Neuronal stem cell (in vitro differentiated cells): ENCODE measurements at regions not wholly inside any gene's neighbourhood (a gene's known extent, or its start where the extent isn't known, plus 50 kb on each side); places are given as distances from the start of the nearest gene placed in this dataset.
A peak's percentile ranks its signal among the peaks of the same experiment; 100 is the strongest.

Experiments used
- DNase-seq: peaks from one replicate; pipeline ENCODE4 v3.0.0-alpha.2; 2013; ENCODE audit warnings: low spot score
- H2AFZ ChIP-seq: one replicate; pipeline ENCODE4 v1.6.1; 2013; ENCODE audit warnings: mild to moderate bottlenecking, low read length, inconsistent platforms
- H2AK5ac ChIP-seq: 2 replicates; pipeline ENCODE4 v1.6.1; 2013; ENCODE audit warnings: low read depth, mild to moderate bottlenecking, inconsistent platforms, low read length, moderate library complexity, mixed read lengths
- H2BK120ac ChIP-seq: 2 replicates; pipeline ENCODE4 v1.6.1; 2013; ENCODE audit warnings: low read depth, mild to moderate bottlenecking, inconsistent platforms, low read length, moderate library complexity, mixed read lengths
- H2BK12ac ChIP-seq: one replicate; pipeline ENCODE4 v1.6.1; 2013; ENCODE audit warnings: low read length, inconsistent platforms
- H2BK15ac ChIP-seq: 2 replicates; pipeline ENCODE4 v1.6.1; 2013; ENCODE audit warnings: mild to moderate bottlenecking, low read length, inconsistent platforms, mixed read lengths
- H2BK5ac ChIP-seq: one replicate; pipeline ENCODE4 v1.6.1; 2013; ENCODE audit warnings: inconsistent platforms, mild to moderate bottlenecking, low read length, moderate library complexity
- H3K14ac ChIP-seq: one replicate; pipeline ENCODE4 v1.6.1; 2013; ENCODE audit warnings: low read length, inconsistent platforms
- H3K18ac ChIP-seq: 2 replicates; pipeline ENCODE4 v1.6.1; 2013; ENCODE audit warnings: low read length, inconsistent platforms
- H3K23ac ChIP-seq: 2 replicates; pipeline ENCODE4 v1.6.1; 2013; ENCODE audit warnings: low read depth, mild to moderate bottlenecking, mixed read lengths, low read length, inconsistent platforms; ENCODE audit not compliant: poor library complexity
- H3K27ac ChIP-seq: replicated peaks from 3 replicates; pipeline ENCODE4 v1.5.1; 2013; ENCODE audit warnings: low read length, inconsistent platforms
- H3K27me3 ChIP-seq, 3 experiments: 2 replicates each; pipeline ENCODE4 v1.6.1; 2013; ENCODE audit warnings: low read length in 3 of 3, mild to moderate bottlenecking in 2 of 3, inconsistent platforms in 1 of 3, low read depth in 1 of 3, mixed read lengths in 1 of 3, moderate library complexity in 1 of 3; ENCODE audit not compliant: control insufficient read depth in 3 of 3, insufficient read depth in 3 of 3
- H3K36me3 ChIP-seq, 2 donors: replicated peaks in 1 of 2; 2 replicates each; pipeline ENCODE4 v1.6.1; 2013; ENCODE audit warnings: low read length in 2 of 2; ENCODE audit not compliant: control insufficient read depth in 2 of 2, insufficient read depth in 2 of 2
- H3K4ac ChIP-seq: 2 replicates; pipeline ENCODE4 v1.6.1; 2013; ENCODE audit warnings: inconsistent platforms, mild to moderate bottlenecking, low read length, moderate library complexity
- H3K4me1 ChIP-seq, 2 donors: 1 replicate in 1 of 2; 2 replicates in 1 of 2; pipeline ENCODE4 v1.6.1; 2013; ENCODE audit warnings: low read length in 2 of 2, low read depth in 1 of 2; ENCODE audit not compliant: control insufficient read depth in 2 of 2, insufficient read depth in 1 of 2
- H3K4me2 ChIP-seq: one replicate; pipeline ENCODE4 v1.6.1; 2013; ENCODE audit warnings: mild to moderate bottlenecking, low read length, inconsistent platforms; ENCODE audit not compliant: insufficient read depth, poor library complexity, severe bottlenecking
- H3K4me3 ChIP-seq, 2 donors: 2 replicates each; pipeline ENCODE4 v1.5.1; 2013; ENCODE audit warnings: low read length in 2 of 2, mild to moderate bottlenecking in 2 of 2, inconsistent platforms in 1 of 2, moderate library complexity in 1 of 2
- H3K79me1 ChIP-seq: one replicate; pipeline ENCODE4 v1.6.1; 2013; ENCODE audit warnings: low read depth, mild to moderate bottlenecking, inconsistent platforms, low read length, moderate library complexity
- H3K9ac ChIP-seq: one replicate; pipeline ENCODE4 v1.6.1; 2013; ENCODE audit warnings: mild to moderate bottlenecking, low read depth, low read length, inconsistent platforms; ENCODE audit not compliant: poor library complexity
- H3K9me3 ChIP-seq, 2 donors: replicated peaks in 1 of 2; 2 replicates each; pipeline versions ENCODE3 to v1.6.1; 2013; ENCODE audit warnings: low read length in 2 of 2, mild to moderate bottlenecking in 2 of 2, inconsistent platforms in 1 of 2, low read depth in 1 of 2, mixed read lengths in 1 of 2, moderate library complexity in 1 of 2; ENCODE audit not compliant: control insufficient read depth in 2 of 2, insufficient read depth in 1 of 2
- H4K8ac ChIP-seq: one replicate; pipeline ENCODE4 v1.6.1; 2013; ENCODE audit warnings: low read depth, mild to moderate bottlenecking, inconsistent platforms, low read length, moderate library complexity
- H4K91ac ChIP-seq: one replicate; pipeline ENCODE4 v1.6.1; 2013; ENCODE audit warnings: low read length, low read depth, mild to moderate bottlenecking, inconsistent platforms; ENCODE audit not compliant: poor library complexity
- WGBS, 2 donors: extraction: QIAGEN DNeasy Blood & Tissue Kit; methylation state at CpG; one replicate each; pipeline ENCODE4 v1.1.7; 2013; ENCODE audit warnings: missing lambda C conversion rate in 2 of 2, mixed read lengths in 1 of 2; ENCODE audit not compliant: insufficient read length in 2 of 2, insufficient replicate concordance in 1 of 2; ENCODE audit errors: extremely low coverage in 2 of 2; 5-methylcytosine and 5-hydroxymethylcytosine counted together

DNA sequence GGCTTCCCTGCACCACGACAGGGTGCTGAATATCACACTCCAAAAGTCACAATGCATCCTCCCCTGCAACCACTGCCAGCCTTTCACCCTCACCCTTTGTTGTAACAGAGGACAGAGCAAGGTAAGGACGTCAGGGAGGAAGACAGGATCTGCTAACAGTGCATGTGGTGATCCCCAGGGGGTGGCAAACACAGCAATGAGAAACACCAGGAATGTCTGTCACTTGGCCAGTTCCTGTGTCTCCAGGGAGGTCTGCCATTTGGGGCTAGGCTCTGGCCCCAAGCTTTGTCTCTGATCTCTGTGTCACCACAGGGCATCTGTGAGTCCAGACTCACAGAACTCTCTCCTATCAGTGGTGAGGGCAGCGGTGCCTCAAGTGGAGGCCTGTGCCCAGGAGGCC is 54.3 kb upstream of the SLC24A5 start:
- H3K9ac ChIP-seq: no peak overlapping the region
- no peak overlapping the region for H3K4me3 ChIP-seq
- H3K18ac ChIP-seq: peak overlapping the region; percentile 69
- H3K14ac ChIP-seq: no peak overlapping the region
- WGBS, 2 donors: no CpG with 5 or more reads among the region's 3 CpGs
- H2BK12ac ChIP-seq: peak overlapping the region; percentile 48
- H2BK5ac ChIP-seq: no peak overlapping the region
- peaks cover 0 to 2% of the 10 kb centered on the region in 2 donors for H3K9me3 ChIP-seq
- no peak overlapping the region for H4K8ac ChIP-seq
- DNase-seq: no peak
- H3K4me2 ChIP-seq: no peak overlapping the region
- no peak overlapping the region for H3K27ac ChIP-seq
- H3K4ac ChIP-seq: no peak overlapping the region
- H4K91ac ChIP-seq: no peak overlapping the region
- peaks cover 0 to 3% (median 0%) of the 10 kb centered on the region in 3 experiments for H3K27me3 ChIP-seq
- H2AK5ac ChIP-seq: peak overlapping the region; percentile 22
- H3K79me1 ChIP-seq: no peaks in the 10 kb centered on the region
- no peaks in the 10 kb centered on the region for H3K36me3 ChIP-seq
- peak overlapping the region; percentile 79 for H2BK15ac ChIP-seq
- H2AFZ ChIP-seq: no peak overlapping the region
- peaks cover 0 to 10% of the 10 kb centered on the region in 2 donors for H3K4me1 ChIP-seq
- no peak overlapping the region for H2BK120ac ChIP-seq
- no peak overlapping the region for H3K23ac ChIP-seq
